Thoracic aorta (tissue), 2 donors: ENCODE measurements at regions not wholly inside any gene's neighbourhood (a gene's known extent, or its start where the extent isn't known, plus 50 kb on each side); places are given as distances from the start of the nearest gene placed in this dataset.

Source experiments
- ATAC-seq: fragments of 150-250 bp; one replicate; pipeline ENCODE4 v1.8.0; 2017; ENCODE audit warnings: low read depth; ENCODE audit not compliant: insufficient number of reproducible peaks, low FRiP score
- DNase-seq: peaks from one replicate; pipeline ENCODE4 v3.0.0-alpha.2; 2020; ENCODE audit warnings: low spot score
- H3K27ac ChIP-seq, 2 donors: fragments of 200-600 bp; sonication (generic); 1 replicate in 1 of 2; 2 replicates in 1 of 2; pipeline ENCODE4 v1.5.1; 2016; ENCODE audit warnings: mild to moderate bottlenecking in 2 of 2, moderate library complexity in 2 of 2
- H3K27me3 ChIP-seq: fragments of 200-600 bp; sonication (generic); replicated peaks from 2 replicates; pipeline ENCODE4 v1.6.0; 2016; ENCODE audit warnings: mild to moderate bottlenecking; ENCODE audit not compliant: insufficient read depth
- H3K36me3 ChIP-seq: fragments of 200-600 bp; sonication (generic); one replicate; pipeline ENCODE4 v1.5.1; 2016
- H3K4me1 ChIP-seq, 2 donors: fragments of 200-600 bp; sonication (generic); 1 replicate in 1 of 2; 2 replicates in 1 of 2; pipeline versions ENCODE4 v1.5.1 to v1.6.0; 2016; ENCODE audit warnings: low read depth in 2 of 2, mild to moderate bottlenecking in 1 of 2; ENCODE audit not compliant: control insufficient read depth in 1 of 2
- H3K4me3 ChIP-seq: fragments of 200-600 bp; sonication (generic); 2 replicates; pipeline ENCODE4 v1.5.1; 2016; ENCODE audit warnings: mild to moderate bottlenecking
- H3K9me3 ChIP-seq: fragments of 200-600 bp; sonication (generic); 2 replicates; pipeline ENCODE4 v1.5.1; 2016
- TF ChIP-seq, protein P1 (sequence below): fragments of 200-600 bp; sonication (generic); IDR thresholded peaks from one replicate; pipeline ENCODE4 v1.5.1; 2019; ENCODE audit warnings: antibody characterized with exemption

DNA sequence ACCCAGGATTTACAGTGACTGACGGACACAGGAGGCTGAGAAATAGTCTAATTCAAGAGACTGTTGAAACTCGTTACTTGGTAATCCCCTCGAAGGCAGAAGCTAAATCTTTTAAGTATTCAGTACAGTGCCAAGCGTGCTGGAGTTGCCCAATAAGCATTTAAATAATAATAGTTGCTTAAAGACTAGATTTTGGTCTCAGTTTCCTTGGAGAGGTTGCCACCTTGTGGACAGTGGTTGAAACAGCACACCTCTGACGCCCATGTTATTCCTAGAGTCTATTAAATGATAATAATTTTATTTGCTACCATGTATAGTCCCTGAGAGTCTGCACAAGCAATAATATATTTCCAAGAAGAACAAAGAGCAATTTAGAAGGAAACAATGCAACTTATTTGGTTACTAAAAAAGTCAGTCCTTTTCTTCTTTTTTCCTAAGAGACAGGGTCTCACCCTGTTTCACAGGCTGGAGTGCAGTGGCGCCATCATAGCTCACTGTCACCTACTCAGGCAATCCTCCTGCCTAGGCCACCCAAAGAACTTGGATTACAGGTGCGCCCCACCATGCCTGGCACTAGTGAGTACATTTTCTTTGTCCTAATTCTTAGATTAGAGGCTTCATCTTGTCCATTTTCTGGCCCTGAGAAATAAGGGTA, 138.0 kb upstream of the NUDT7 start:
- Histone ChIP-seq H3K27ac (no peak overlapping the region), H3K36me3 (no peaks in the 10 kb centered on the region), H3K9me3 (no peaks in the 10 kb centered on the region), H3K4me3 (no peak overlapping the region), H3K27me3 (no peaks in the 10 kb centered on the region), H3K4me1 (no peaks in the 10 kb centered on the region)
- ATAC-seq (no peak), DNase-seq (no peak)
- TF ChIP-seq, protein P1, sequence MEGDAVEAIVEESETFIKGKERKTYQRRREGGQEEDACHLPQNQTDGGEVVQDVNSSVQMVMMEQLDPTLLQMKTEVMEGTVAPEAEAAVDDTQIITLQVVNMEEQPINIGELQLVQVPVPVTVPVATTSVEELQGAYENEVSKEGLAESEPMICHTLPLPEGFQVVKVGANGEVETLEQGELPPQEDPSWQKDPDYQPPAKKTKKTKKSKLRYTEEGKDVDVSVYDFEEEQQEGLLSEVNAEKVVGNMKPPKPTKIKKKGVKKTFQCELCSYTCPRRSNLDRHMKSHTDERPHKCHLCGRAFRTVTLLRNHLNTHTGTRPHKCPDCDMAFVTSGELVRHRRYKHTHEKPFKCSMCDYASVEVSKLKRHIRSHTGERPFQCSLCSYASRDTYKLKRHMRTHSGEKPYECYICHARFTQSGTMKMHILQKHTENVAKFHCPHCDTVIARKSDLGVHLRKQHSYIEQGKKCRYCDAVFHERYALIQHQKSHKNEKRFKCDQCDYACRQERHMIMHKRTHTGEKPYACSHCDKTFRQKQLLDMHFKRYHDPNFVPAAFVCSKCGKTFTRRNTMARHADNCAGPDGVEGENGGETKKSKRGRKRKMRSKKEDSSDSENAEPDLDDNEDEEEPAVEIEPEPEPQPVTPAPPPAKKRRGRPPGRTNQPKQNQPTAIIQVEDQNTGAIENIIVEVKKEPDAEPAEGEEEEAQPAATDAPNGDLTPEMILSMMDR, result peak; percentile 84

DNA sequence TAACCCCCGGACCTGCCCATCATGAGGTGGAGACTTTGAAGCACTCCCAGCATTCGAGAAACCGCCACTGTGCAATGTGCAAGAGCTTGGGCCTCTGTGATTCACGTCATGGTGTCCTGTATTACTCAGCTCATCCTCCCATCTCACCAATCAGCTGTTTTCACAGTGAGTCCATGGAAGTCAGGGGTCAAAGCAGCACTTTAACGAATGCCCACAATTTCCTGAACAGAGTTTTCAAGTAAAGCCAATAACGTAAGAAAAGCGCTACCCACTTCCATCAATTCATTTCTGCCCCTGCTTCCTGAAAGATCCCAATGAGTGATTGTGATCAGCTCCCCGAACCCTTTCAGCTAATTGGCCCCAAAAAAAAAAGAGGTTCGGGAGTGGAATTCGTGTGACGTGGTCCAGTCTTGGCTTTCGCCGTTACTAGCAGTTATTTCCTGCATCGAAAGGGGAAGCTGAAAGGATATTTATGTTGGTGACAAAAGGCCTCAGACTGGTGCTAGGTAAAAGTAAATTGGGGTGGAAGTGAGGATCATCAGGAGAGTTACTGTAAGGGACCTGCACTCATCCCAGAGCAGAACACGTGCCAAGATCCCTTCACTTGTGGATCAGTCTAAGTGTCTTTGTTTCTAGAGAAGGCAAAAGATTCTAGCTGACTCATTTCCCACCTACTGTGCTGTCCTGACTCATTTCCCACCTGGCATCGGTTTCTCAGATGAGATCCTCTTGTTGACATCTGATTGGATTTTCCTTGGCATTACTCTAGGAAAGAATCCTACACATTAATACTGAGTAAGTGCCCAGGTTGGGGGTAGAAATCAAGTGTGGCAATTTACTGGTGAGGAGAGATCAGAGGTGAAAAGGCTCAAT, 136.7 kb upstream of the NUDT7 start:
- no peaks in the 10 kb centered on the region for H3K27me3 ChIP-seq
- no peaks in the 10 kb centered on the region for H3K36me3 ChIP-seq
- H3K4me1 ChIP-seq, result no peaks in the 10 kb centered on the region
- H3K9me3 ChIP-seq, result no peaks in the 10 kb centered on the region
- no peak for ATAC-seq
- TF ChIP-seq, protein P1, result no peak
- H3K27ac ChIP-seq, result no peak overlapping the region
- H3K4me3 ChIP-seq, result no peak overlapping the region
- DNase-seq, result no peak

DNA sequence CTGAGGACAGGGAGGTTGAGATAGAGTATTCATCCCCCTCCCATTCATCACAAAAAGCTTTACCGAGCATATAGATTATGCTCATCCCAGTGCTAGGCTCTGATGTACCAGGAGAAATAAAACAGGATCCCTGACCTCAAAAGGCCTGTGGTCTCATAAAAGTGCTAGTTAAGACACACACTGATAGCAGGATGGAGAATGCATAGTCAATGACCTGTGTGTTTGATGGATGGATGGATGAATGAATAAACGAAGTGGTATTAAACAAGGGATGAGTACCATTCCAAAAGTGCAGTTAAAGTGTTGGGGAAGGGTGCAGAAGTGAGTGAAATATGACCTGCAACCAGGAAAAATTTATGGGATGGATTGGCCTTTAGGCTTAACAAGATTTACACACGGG, 133.9 kb upstream of the NUDT7 start:
- Histone ChIP-seq H3K4me3 (no peak overlapping the region), H3K36me3 (no peaks in the 10 kb centered on the region), H3K9me3 (no peaks in the 10 kb centered on the region), H3K27ac (no peak overlapping the region), H3K4me1 (no peaks in the 10 kb centered on the region), H3K27me3 (no peaks in the 10 kb centered on the region)
- TF ChIP-seq, protein P1, result no peak
- no peak for ATAC-seq
- DNase-seq, result no peak

DNA sequence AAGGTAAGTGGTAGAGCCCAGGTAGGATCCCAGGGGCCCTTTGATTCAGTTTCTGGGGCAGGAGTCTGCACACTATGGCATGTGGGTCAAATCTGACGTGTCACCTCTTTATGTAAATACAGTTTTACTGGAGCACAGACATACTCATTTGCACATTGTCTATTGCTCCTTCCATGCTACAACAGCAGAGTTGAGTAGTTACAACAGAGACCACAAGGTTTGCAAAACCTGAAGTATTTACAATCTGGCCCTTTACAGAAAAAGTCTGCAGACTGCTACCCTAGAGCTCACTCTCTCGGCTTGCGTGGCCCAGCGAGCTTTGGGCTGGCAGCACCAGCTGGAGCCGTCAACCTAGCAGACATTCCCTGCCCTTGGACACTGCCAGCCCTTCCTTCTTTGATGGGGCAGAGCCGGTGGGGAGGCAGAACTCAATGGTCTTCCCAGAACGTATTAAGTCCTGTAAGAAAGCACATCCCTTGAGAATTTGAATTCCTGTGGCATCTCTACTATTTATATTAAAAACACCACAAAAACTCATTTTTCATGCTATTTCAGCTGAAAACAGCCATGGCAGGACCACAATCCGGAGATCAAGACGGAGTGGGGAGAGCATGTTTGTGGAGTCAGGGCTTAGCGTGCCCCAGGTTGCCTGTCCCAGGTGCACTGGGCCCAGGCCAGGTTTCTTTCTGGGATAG, 133.1 kb upstream of the NUDT7 start:
- no peak overlapping the region for H3K4me3 ChIP-seq
- TF ChIP-seq, protein P1, result no peak
- no peak for DNase-seq
- no peaks in the 10 kb centered on the region for H3K4me1 ChIP-seq
- H3K9me3 ChIP-seq, result no peaks in the 10 kb centered on the region
- no peaks in the 10 kb centered on the region for H3K27me3 ChIP-seq
- no peak overlapping the region for H3K27ac ChIP-seq
- ATAC-seq, result no peak
- H3K36me3 ChIP-seq, result no peaks in the 10 kb centered on the region

DNA sequence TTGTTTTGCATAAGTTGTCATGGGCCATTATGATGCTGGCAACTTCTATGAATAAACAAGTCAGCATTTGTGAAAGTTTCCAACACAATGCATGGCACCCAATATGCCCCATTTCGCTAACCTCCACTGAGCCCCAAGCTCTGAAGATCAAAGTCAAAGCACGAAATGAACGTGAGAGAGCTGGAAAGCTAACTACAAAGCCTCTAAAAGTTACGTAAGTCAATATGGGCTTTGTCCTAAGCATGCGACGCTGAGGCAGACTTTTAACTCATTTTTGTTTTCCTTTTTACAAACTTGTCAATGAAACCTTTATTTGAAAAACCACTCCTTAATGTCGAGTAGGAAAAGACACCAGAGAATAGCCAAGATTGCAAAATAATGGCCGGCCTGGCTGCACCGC, 131.6 kb upstream of the NUDT7 start:
- Histone ChIP-seq H3K9me3 (no peaks in the 10 kb centered on the region), H3K4me1 (no peaks in the 10 kb centered on the region), H3K27me3 (no peaks in the 10 kb centered on the region), H3K4me3 (no peak overlapping the region), H3K36me3 (no peaks in the 10 kb centered on the region), H3K27ac (no peak overlapping the region)
- no peak for DNase-seq
- ATAC-seq, result no peak
- TF ChIP-seq, protein P1, result no peak
